GM19438 (cell line): ENCODE measurements at regions not wholly inside any gene's neighbourhood (a gene's known extent, or its start where the extent isn't known, plus 50 kb on each side); places are given as distances from the start of the nearest gene placed in this dataset.

Experiments
- ATAC-seq: cut with Tn5 transposase; IDR thresholded peaks from one replicate; pipeline ENCODE4 v1.9.1; 2021; ENCODE audit warnings: low read depth; ENCODE audit not compliant: unreplicated experiment

DNA sequence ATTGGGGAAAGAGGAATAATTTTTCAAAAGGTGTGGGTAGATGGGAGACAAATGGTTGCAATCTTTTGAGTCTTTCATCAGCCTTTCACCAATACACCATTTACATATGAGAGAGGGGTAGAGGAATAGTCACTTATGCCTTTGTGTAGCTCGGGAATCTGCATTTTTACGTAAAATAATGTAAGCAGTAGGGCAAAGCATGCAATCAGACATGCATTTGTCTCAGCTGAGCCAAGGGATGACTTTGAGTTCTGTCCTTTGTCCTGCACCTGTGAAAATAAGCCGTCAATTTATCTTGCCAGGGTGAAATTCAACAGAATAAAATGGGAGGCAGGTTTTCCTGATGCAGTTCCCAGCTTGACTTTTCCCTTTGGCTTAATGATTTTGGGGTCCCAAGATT, 1473.4 kb upstream of the TENM3 start:
- ATAC-seq: no peak

DNA sequence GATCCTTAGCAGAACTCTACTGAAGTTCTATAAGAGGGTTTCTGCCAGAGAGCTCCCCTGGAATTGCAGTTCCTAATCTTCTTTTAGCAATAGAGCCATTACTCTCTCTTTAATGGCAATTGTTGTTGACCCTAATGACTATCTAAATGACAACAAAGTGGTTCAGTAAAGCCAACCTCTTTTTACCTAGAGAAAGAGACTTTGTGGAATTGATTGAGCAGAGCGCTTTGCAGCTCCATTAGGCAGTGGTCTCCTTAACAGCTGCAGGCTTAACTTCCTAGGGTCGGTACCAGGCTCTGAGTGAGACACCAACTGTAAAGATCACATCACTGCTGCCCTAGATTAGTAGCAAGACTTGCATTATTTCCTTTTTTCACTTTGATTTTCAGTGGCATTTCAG, 1472.9 kb upstream of the TENM3 start:
- ATAC-seq: no peak

DNA sequence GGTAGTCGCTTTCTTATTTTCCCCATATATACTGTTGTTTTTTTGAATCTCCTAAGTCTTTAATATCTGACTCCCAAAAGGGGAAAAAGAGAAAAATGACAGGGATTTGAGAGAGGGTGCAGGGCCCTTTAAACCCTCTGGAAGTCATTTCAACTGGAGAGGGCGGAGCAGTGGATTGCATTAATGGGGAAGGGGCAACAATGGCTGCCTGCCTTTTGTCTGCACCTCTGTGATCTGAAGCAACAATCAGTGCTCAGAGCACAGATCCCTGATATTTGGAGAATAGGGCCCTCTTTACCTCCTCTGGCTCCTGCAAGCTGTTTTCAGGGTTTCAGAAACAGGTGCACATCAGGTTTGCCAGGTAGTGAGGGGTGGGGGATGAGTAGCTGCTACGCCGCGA, 1458.3 kb upstream of the TENM3 start:
- ATAC-seq: no peak

DNA sequence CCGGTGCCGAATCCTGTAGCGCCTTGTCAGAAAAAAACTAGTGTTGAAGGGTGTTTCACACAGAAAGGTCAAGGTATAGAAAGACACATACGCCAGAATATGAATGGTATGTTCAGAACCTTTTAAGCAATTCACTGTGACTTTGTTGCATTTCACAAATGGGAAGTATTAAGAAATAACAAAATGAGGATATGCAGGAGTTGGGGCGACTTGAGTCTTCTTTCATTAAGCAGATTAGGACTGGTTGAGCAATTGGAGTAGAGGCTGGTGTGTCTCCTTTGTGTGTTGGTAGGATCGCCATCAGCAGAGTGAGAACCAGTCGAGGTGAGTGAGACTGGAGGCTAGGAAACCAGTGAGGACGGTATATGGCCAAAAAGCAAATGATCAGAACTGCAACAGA, 1454.5 kb upstream of the TENM3 start:
- ATAC-seq: no peak

DNA sequence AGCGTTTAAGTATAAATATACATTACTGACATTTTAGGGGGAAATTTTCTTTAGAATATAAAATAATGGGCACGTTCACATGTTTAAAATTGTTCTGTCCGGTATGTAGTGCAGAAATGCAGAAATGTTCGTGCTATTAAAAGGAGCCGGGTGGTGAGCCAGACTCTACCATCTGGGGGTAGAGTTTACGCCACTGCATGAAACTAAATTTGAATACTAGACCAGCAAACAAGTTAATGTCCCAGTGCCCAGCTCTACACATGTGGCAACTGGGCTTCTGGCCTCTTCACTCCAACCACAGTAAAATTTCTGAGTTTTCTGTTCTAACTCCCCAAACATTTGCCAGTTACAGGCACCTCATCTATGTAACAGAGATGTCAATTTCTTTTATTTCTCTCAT, 1453.3 kb upstream of the TENM3 start:
- no peak for ATAC-seq

DNA sequence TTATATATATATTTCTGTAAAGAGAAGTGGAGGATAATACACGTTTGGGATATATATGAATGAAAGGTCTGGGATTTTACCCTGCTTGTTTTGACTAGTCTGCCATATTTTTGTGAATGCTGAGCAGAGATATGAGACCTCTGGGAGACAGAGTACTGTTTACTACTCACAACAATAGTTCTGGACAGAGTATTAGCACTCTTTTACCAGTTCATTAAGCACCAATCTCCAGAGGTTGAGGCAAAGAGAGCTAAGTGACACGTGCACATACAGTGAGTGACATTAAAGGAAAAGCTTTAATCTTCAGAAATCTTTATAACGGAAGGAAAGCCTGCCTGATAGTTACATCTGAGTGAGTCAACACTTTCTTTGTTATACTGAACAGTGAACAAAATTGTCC, 1452.7 kb upstream of the TENM3 start:
- ATAC-seq: no peak

GRCh38 chr4:180792541-180792940, 1450.7 kb upstream of the TENM3 start:
- no peak for ATAC-seq

DNA sequence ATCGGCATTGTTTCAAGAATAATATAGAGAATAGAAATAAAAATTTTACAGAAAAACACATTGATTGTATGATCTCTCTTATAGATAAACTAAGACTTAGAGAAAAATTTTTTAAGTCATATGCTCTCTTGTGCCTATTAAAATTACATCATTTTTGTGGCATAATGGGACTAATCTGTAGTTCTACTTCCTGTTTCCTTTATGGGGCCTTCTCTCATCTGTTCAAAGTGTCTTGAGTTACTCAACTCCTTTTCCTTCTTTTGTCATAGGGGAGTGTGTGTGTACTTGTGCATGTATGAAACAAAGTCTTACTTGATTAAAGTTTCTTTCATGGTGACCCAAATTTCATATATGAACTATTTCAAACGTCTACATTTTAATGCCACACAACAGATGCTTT, 1448.9 kb upstream of the TENM3 start:
- no peak for ATAC-seq

GRCh38 chr4:180798036-180798577, 1445.1 kb upstream of the TENM3 start:
- no peak for ATAC-seq

DNA sequence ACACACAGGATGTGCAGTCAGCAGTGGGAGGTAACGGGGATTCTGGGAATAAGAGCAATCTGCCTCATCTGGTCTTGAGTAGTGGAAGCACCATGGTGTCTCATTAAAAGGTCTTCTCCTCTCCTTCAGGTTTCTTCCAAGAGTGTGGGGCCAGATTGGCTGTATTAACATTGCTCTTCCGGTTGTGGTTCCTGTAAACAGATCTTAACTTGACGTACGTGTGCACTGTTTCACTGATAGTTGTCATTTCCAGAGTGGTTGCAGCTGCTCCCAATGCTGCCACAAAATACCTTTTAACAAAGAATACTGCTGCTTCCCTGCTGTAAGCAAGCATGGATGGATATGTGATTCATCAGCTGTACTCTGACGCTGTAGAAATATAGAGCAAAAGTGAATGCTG, 1443.4 kb upstream of the TENM3 start:
- ATAC-seq: no peak

- ATAC-seq: no peak
Observed at GRCh38 chr4:180805101-180805500, 1438.1 kb upstream of the TENM3 start.

DNA sequence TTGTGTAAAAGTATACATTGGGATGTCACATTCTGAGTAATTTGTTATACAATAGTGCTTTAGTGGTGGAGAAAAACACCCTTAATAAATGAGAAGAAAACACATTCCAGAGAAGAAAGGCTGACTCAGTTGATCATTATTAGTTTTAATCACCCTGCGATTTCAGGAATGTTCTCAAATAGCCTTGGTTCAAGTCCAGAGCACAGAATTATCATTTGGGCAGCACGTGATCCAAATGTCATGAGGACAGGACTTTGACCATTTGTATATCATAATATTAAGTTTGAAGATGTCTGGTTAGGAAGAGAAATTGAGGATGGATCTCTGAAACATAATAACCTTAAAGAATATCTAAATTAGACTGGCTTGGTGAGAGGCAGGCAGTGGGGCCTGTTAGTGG, 1434.3 kb upstream of the TENM3 start:
- ATAC-seq: no peak

- no peak for ATAC-seq
Observed at GRCh38 chr4:180809439-180809838, 1433.8 kb upstream of the TENM3 start.

DNA sequence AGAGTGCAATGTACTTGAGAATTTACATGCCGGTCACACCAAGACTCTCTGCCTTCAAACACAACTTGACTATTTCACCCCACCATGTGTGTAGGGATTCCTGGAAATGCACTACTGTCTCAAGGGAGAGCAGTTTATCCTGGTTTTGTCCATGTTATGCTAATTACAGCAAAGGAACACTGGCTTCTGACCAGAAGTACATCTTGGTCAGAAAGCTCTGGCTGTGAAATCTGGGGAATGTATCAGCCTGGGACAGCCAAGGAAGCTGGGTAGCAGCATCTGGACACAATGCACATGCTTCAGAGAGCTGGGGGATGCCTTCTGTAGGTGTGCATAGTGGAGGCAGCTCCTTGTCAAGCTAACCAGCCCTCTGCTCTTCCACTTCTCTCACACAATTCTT, 1432.6 kb upstream of the TENM3 start:
- no peak for ATAC-seq

DNA sequence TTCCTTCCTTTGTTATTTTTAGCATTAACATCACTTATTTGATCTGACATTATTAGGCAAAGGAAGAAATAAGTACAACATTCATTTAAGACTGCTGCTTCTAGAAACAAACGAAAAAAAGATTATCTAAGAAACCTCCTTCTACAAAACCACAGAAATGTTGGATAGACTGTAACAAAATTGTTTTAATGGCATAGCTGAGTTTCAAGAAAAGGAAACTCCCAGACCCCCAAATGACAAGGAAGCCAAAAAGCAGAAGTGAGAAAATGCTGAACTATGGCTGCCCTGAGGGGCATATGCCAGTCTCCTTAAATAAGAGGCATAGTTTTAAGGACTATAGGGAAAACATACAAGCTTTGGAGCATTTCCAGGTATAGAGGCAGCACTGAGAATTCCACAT, 1431.6 kb upstream of the TENM3 start:
- ATAC-seq: no peak

DNA sequence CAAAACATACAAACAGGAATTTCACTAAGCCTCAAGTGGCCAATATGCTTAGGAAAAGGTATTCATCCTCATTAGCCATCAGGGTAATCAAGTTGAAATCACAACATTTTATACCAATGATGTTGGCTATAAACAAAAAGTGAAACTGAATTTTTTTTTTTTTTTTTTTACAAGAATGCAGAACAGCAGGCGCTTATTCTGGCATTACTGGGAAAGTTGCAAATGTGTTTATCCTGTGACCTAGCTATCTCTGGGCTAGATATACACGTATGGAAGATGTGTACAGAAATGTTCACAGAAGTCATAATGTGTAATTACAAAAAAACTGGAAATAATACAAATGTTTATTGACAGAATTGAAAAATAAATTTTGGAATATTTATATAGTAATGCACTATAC, 1430.4 kb upstream of the TENM3 start:
- no peak for ATAC-seq

DNA sequence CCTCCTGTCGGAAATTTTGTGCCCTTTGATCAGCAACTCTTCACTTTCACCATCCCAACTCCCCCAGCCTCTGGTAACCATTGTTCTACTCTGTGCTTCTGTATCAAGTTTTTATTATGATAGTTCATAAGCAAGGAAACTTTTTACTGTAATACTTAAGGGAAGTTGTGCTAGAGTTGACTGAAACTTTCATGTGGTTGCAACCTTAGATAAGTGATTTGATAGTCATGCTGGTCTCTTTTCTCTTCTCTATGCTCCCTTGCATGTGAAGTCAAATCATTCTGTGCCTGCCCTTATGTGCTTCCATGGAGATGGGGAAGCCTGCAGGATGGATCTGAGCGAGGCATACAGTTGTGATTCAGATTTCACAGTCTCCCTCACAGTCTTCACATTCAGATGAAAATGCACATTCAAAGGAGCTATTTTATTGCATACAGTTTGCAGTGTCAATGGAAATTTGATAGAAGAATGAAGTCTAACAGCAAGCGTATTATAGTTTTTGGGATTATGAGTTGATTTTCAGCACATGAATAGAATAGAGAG, 1428.3 kb upstream of the TENM3 start:
- ATAC-seq: no peak

DNA sequence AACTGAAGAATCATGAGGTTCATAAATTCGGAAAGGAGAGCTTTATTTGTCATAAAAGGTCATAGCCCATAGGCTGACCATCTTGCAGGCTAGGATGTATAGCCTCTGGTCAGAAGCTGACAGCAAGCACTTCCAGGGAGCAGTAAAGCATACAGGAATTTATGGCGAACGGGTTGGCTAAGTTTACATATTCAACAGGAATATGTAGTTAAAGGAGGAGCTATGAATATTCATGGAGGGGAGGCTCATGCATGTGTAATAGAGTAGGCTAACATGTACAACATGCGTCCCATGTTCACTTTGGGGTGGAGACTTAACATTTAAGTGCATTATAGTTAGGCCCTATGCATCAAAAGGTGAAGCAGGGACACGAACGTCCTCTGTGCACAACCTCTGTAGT, 1425.7 kb upstream of the TENM3 start:
- no peak for ATAC-seq

DNA sequence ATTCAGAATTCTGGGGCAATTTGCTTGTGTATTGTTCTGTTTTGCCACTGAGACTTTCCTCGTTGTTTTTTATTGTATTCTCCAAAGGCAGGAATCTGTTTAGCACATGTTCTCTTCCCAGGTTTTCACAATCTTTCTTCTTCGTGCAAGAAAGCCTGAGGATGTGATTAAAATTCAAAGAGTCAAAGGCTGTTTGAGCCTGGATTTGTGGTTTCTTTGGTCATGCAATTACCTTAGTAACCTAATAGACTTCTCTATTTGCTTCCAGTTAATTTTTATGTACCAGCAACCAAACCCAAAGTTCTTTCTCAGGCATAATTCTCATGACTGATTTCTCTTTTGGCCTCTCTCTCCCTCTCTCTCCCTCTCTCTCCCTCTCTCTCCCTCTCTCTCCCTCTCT, 1420.1 kb upstream of the TENM3 start:
- no peak for ATAC-seq

DNA sequence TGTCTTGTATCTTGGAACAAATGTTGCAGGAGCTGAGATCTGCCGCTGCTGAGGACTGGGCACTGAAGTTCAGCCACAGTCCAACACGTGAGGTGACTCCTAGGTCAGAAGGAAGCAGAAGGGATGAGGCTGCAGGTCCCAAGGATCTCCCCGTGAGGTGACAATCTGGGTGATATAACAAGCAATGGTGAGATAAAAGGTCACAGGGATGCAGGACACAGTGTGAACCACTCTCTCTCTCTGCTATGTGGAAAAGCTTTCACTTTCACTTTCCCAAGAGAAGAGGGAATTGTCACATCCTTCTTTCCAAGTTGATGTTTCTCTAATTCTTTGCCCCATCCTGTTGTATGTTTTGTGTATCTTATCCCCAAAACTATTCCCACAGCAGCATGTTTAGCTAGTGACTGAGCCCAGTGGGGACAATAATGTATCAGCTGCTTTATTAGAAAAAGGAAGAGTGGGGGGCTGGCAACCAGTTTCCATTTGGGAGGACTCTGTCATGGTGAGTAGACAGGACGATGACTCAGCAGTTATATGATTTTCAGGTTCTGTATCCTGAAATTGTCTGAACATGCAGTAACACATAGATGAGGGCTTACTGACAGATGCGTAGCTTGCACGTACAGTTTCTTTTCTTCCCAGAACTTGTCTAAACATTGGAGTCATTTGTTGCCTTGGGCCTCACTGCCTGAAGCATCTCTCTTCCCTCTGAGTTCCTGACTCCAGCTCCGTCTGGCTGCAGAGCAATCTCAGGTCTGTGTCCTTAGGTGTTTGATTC, 1415.8 kb upstream of the TENM3 start:
- no peak for ATAC-seq

DNA sequence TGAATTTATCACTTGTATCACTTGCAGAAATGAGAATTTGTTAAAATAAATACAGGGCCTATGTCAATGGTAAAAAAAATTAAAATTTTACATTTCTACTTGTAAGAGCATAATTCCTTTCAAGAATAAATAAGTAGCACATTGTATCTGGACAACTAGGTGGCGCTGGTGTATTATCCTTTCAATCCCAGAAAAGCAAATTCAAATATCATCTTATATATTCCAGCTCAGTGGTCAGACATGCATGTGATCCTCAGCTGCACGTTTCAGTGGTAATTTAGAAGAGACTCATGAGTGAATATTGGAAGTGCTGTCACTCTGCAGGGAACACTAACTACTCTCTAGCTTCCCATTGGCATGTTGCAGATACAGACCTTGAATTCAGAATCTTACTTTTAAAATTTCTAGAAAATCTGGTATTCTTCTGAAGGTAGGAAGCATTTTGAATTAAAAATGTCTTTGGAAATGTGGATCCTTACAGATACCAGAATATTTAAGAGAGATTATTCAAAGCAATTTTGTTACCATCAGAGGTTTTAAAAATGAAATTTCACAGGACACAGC, 1414.7 kb upstream of the TENM3 start:
- no peak for ATAC-seq

- ATAC-seq: no peak
Observed at GRCh38 chr4:180832073-180832472, 1411.1 kb upstream of the TENM3 start.
